ENCODE measurements at regions not wholly inside any gene's neighbourhood (a gene's known extent, or its start where the extent isn't known, plus 50 kb on each side); places are given as distances from the start of the nearest gene placed in this dataset.

- DNase-seq: no peak
- no peaks in the 10 kb centered on the region for H3K4me1 Mint-ChIP-seq
- H3K9me3 Mint-ChIP-seq: no peaks in the 10 kb centered on the region
- H3K9ac ChIP-seq (ENCODE audit: extremely low read depth, low read length, poor library complexity, severe bottlenecking): no peak overlapping the region
- no peak overlapping the region for H3K27ac Mint-ChIP-seq
- H3K4me1 ChIP-seq (ENCODE audit: control insufficient read depth, insufficient read depth, low read length): no peaks in the 10 kb centered on the region
- H3K27me3 Mint-ChIP-seq (ENCODE audit: insufficient read depth): no peaks in the 10 kb centered on the region
- no peaks in the 10 kb centered on the region for H3K36me3 Mint-ChIP-seq (ENCODE audit: low read depth)
- 79 to 92% methylated on average over 4 to 6 of the region's 6 CpGs for WGBS, 2 experiments (ENCODE audit: insufficient coverage in 1 of 2, insufficient read length in 1 of 2)
- H3K9me3 ChIP-seq (ENCODE audit: control insufficient read depth, low read length): no peaks in the 10 kb centered on the region
- no peaks in the 10 kb centered on the region for H3K27me3 ChIP-seq (ENCODE audit: control insufficient read depth, insufficient read depth, low read length, poor library complexity, severe bottlenecking)
- H3K36me3 ChIP-seq (ENCODE audit: control insufficient read depth, insufficient read depth, low read length): no peaks in the 10 kb centered on the region
- H3K27ac ChIP-seq (ENCODE audit: low read depth, low read length): no peak overlapping the region
- TF ChIP-seq CTCF (conservative IDR thresholded peaks at IDR 0.05): no peak
- H3K4me3 ChIP-seq (ENCODE audit: low read length): no peak overlapping the region
- no peak overlapping the region for H3K4me3 Mint-ChIP-seq
Observed at GRCh38 chr15:87573039-87573438, 683.5 kb downstream of the NTRK3 start.

- no peak overlapping the region for H3K27ac ChIP-seq (ENCODE audit: low read depth, low read length)
- H3K4me1 Mint-ChIP-seq: no peaks in the 10 kb centered on the region
- no peak overlapping the region for H3K4me3 ChIP-seq (ENCODE audit: low read length)
- H3K4me3 Mint-ChIP-seq: no peak overlapping the region
- no peak for DNase-seq
- no peaks in the 10 kb centered on the region for H3K27me3 ChIP-seq (ENCODE audit: control insufficient read depth, insufficient read depth, low read length, poor library complexity, severe bottlenecking)
- H3K36me3 ChIP-seq (ENCODE audit: control insufficient read depth, insufficient read depth, low read length): no peaks in the 10 kb centered on the region
- H3K36me3 Mint-ChIP-seq (ENCODE audit: low read depth): no peaks in the 10 kb centered on the region
- H3K9me3 ChIP-seq (ENCODE audit: control insufficient read depth, low read length): no peaks in the 10 kb centered on the region
- no peak overlapping the region for H3K9ac ChIP-seq (ENCODE audit: extremely low read depth, low read length, poor library complexity, severe bottlenecking)
- no peaks in the 10 kb centered on the region for H3K9me3 Mint-ChIP-seq
- no peaks in the 10 kb centered on the region for H3K4me1 ChIP-seq (ENCODE audit: control insufficient read depth, insufficient read depth, low read length)
- 93 to 96% methylated on average over 5 to 8 of the region's 8 CpGs for WGBS, 2 experiments (ENCODE audit: insufficient coverage in 1 of 2, insufficient read length in 1 of 2)
- no peaks in the 10 kb centered on the region for H3K27me3 Mint-ChIP-seq (ENCODE audit: insufficient read depth)
- no peak for TF ChIP-seq CTCF (conservative IDR thresholded peaks at IDR 0.05)
- no peak overlapping the region for H3K27ac Mint-ChIP-seq
Observed at GRCh38 chr15:87572381-87572910, 684.1 kb downstream of the NTRK3 start.

DNA sequence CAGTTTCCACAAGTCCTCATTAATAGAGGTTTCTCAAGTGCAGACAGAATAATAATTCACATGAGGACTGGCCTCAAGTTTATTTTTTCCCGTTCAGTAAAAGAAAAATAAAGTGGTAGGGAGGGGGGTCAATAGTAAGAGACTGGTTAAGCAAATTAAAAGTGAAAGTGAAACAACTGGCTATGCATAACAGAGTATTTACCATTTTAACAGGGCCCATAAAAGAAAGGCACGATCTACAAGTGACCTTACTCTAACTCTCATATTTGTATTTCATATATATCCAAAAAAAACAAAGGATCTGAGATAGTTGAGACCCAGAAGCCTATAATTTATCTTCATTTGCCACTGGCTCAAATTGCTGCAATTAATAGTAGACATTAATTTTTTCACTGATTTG is 686.3 kb downstream of the NTRK3 start:
- Histone ChIP-seq H3K27ac (ENCODE audit: low read depth, low read length) (no peak overlapping the region), H3K9ac (ENCODE audit: extremely low read depth, low read length, poor library complexity, severe bottlenecking) (no peak overlapping the region), H3K9me3 (ENCODE audit: control insufficient read depth, low read length) (no peaks in the 10 kb centered on the region), H3K36me3 (ENCODE audit: control insufficient read depth, insufficient read depth, low read length) (no peaks in the 10 kb centered on the region), H3K4me1 (ENCODE audit: control insufficient read depth, insufficient read depth, low read length) (no peaks in the 10 kb centered on the region), H3K27me3 (ENCODE audit: control insufficient read depth, insufficient read depth, low read length, poor library complexity, severe bottlenecking) (no peaks in the 10 kb centered on the region), H3K4me3 (ENCODE audit: low read length) (no peak overlapping the region)
- no peak overlapping the region for H3K4me3 Mint-ChIP-seq
- H3K27me3 Mint-ChIP-seq (ENCODE audit: insufficient read depth): no peaks in the 10 kb centered on the region
- H3K9me3 Mint-ChIP-seq: no peaks in the 10 kb centered on the region
- no peak for TF ChIP-seq CTCF (conservative IDR thresholded peaks at IDR 0.05)
- 90% methylated on average over 2 of the region's 2 CpGs; no CpG with 5 or more reads in 1 of the 2 experiments for WGBS, 2 experiments (ENCODE audit: insufficient coverage in 1 of 2, insufficient read length in 1 of 2)
- no peak overlapping the region for H3K27ac Mint-ChIP-seq
- no peaks in the 10 kb centered on the region for H3K4me1 Mint-ChIP-seq
- DNase-seq: no peak
- H3K36me3 Mint-ChIP-seq (ENCODE audit: low read depth): no peaks in the 10 kb centered on the region

Data from endodermal cell (in vitro differentiated cells).